SKM-1 treated with dmso at 0.1 percent for 144 hours (cell line): ENCODE measurements at regions not wholly inside any gene's neighbourhood (a gene's known extent, or its start where the extent isn't known, plus 50 kb on each side); places are given as distances from the start of the nearest gene placed in this dataset.

Experiments
- DNase-seq: peaks from one replicate; lab custom pipeline; 2025; ENCODE audit not compliant: unreplicated experiment; lab: John Stamatoyannopoulos, UW

GRCh38 chr1:199383793-199384192 is 643.7 kb upstream of the NR5A2 start:
- no peak for DNase-seq

GRCh38 chr1:199394856-199395255 is 632.7 kb upstream of the NR5A2 start:
- DNase-seq, result no peak

- DNase-seq, result no peak
These were observed 631.1 kb upstream of the NR5A2 start for GRCh38 chr1:199396456-199396855.

GRCh38 chr1:199399996-199400724 is 627.4 kb upstream of the NR5A2 start:
- peak; percentile 93 for DNase-seq

- no peak for DNase-seq
These were observed 623.9 kb upstream of the NR5A2 start for GRCh38 chr1:199403531-199404116.

- no peak for DNase-seq
These were observed 623.3 kb upstream of the NR5A2 start for GRCh38 chr1:199404191-199404590.

GRCh38 chr1:199404976-199405375 is 622.5 kb upstream of the NR5A2 start:
- no peak for DNase-seq

- DNase-seq, result no peak
These were observed 621.8 kb upstream of the NR5A2 start for GRCh38 chr1:199405634-199406196.

GRCh38 chr1:199410462-199410861 is 617.0 kb upstream of the NR5A2 start:
- DNase-seq, result no peak

GRCh38 chr1:199411506-199411905 is 616.0 kb upstream of the NR5A2 start:
- no peak for DNase-seq

- no peak for DNase-seq
These were observed 605.3 kb upstream of the NR5A2 start for GRCh38 chr1:199422206-199422605.

GRCh38 chr1:199447906-199448305 is 579.6 kb upstream of the NR5A2 start:
- no peak for DNase-seq

- no peak for DNase-seq
These were observed 578.9 kb upstream of the NR5A2 start for GRCh38 chr1:199448646-199449045.

GRCh38 chr1:199449221-199449620 is 578.3 kb upstream of the NR5A2 start:
- DNase-seq, result no peak

GRCh38 chr1:199449681-199450080 is 577.8 kb upstream of the NR5A2 start:
- DNase-seq, result no peak

- DNase-seq, result no peak
These were observed 574.9 kb upstream of the NR5A2 start for GRCh38 chr1:199452627-199453026.

- no peak for DNase-seq
These were observed 573.8 kb upstream of the NR5A2 start for GRCh38 chr1:199453723-199454122.

- DNase-seq, result no peak
These were observed 566.6 kb upstream of the NR5A2 start for GRCh38 chr1:199460933-199461332.

GRCh38 chr1:199463521-199464127 is 563.9 kb upstream of the NR5A2 start:
- peak; percentile 57 for DNase-seq

GRCh38 chr1:199466961-199467360 is 560.5 kb upstream of the NR5A2 start:
- no peak for DNase-seq

- DNase-seq, result no peak
These were observed 555.5 kb upstream of the NR5A2 start for GRCh38 chr1:199472018-199472417.

- DNase-seq, result no peak
These were observed 554.5 kb upstream of the NR5A2 start for GRCh38 chr1:199472978-199473377.
